GM19035 (cell line): ENCODE measurements at regions not wholly inside any gene's neighbourhood (a gene's known extent, or its start where the extent isn't known, plus 50 kb on each side); places are given as distances from the start of the nearest gene placed in this dataset.
"Not testable (repeated sequence)": the region's sequence is repeated elsewhere in the genome, so short reads cannot be mapped to it uniquely, and the experiment has no call there.

Source experiments
- ATAC-seq: cut with Tn5 transposase; IDR thresholded peaks from one replicate; pipeline ENCODE4 v1.9.1; 2021; ENCODE audit not compliant: unreplicated experiment

- no peak for ATAC-seq
Observed at GRCh38 chr4:103422467-103423219, 224.5 kb upstream of the CENPE start.

- ATAC-seq = no peak
Observed at GRCh38 chr4:103415801-103416200, 217.7 kb upstream of the CENPE start.

- ATAC-seq = not testable (repeated sequence)
Observed at GRCh38 chr4:103412646-103413045, 214.5 kb upstream of the CENPE start.

GRCh38 chr4:103410386-103410785 is 212.2 kb upstream of the CENPE start:
- ATAC-seq = no peak

DNA sequence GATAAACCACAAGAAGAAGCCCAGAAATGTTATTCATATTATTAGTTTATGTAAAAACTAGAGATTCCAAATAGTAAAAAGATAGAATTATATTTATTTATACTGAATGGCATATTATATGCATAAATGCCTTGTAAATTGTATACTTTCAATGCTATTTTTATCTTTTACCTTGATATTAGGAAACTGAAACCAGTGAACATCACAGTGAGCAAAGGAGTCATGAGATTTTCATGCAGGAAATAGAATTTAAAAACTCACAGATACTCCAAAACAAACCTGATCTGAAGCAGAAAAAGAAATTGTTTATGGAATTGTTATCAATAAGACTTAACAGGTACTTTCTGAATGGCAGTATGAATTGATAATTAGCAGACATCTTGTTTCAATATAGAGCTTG is 207.3 kb upstream of the CENPE start:
- ATAC-seq = no peak

- ATAC-seq = no peak
Observed at GRCh38 chr4:103403619-103404018, 205.5 kb upstream of the CENPE start.

DNA sequence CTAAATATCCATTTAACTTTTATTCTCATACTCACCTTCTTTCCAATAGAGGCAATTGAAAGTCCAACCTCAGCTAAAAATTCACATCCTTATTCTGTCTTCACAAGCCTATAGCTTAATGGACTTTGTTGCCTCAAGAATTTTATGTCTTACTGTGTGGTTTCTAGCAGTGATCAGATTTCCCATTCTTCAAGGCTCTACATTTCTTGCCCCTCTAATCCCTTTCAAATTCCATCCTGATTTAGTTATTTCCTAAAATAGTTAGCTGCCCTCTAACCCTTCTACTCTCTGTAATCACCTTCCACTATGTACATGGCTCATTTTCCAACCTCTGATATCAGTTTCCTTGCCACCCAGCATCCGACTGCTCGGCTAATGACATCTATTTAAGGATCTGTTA is 204.1 kb upstream of the CENPE start:
- ATAC-seq = no peak

GRCh38 chr4:103400405-103400804 is 202.3 kb upstream of the CENPE start:
- ATAC-seq = peak; percentile 41

DNA sequence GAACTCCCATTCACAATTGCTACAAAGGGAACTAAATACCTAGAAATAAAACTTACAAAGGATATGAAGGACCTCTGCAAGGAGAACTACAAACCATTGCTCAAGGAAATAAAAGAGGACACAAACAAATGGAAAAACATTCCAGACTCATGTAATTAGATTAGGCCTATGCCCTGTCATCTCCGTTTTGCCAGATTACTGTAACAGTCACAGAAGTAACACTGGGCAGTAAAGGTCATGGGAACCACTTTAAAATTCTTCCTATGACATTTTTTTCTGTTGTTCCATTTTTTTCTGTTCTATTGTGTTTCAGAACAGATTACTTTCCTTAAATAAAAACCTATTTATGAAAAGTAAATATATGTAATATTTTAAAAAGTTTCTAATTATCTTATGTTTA is 199.4 kb upstream of the CENPE start:
- no peak for ATAC-seq

DNA sequence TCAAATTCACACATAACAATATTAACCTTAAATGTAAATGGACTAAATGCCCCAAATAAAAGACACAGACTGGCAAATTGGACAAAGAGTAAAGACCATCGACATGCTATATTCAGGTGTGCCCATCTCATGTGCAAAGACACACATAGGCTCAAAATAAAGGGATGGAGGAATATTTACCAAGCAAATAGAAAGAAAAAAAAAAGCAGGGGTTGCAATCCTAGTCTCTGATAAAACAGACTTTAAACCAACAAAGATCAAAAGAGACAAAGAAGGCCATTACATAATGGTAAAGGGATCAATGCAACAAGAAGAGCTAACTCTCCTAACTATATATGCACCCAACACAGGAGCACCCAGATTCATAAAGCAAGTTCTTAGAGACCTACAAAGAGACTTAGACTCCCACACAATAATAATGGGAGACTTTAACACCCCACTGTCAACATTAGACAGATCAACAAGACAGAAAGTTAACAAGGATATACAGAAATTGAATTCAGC is 189.4 kb upstream of the CENPE start:
- not testable (repeated sequence) for ATAC-seq

GRCh38 chr4:103385565-103385964 is 187.4 kb upstream of the CENPE start:
- ATAC-seq = not testable (repeated sequence)

- no peak for ATAC-seq
Observed at GRCh38 chr4:103375278-103375677, 177.1 kb upstream of the CENPE start.

DNA sequence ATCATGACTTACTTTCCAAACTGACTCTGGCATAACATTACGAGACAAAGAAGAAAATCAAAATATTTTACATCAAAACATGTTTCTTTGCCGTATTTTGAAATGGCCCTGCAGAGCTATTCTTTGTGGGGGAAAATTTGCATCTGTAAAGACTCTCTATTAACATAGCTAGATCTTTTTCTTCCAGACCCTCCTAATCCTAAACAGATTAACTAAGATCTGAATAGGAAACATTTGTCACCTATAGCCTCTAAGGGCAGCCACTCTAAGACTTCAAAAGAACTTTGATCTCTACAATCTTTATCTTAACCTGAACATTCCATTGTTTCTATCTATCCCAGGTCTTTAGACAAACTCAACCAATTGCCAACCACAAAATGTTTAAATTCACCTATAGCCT is 176.6 kb upstream of the CENPE start:
- no peak for ATAC-seq

DNA sequence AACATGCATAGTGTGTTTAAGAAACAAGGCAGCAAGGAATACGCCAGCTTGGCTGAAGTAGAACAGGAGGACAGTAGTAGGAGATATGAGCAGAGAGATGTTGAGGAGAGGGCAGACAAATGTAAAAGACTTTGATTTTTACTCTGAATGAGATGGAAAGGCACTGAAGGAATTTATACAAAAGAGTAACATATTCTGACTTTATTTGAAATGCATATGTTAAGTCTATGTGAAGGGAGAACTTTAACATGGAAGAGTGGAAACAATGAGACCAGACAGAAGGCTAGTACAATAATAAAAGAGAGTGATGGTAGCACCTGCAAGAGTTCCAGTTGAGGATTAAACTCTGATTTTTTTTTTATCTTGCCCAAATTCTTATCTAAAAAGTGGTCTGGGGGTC is 176.2 kb upstream of the CENPE start:
- no peak for ATAC-seq

DNA sequence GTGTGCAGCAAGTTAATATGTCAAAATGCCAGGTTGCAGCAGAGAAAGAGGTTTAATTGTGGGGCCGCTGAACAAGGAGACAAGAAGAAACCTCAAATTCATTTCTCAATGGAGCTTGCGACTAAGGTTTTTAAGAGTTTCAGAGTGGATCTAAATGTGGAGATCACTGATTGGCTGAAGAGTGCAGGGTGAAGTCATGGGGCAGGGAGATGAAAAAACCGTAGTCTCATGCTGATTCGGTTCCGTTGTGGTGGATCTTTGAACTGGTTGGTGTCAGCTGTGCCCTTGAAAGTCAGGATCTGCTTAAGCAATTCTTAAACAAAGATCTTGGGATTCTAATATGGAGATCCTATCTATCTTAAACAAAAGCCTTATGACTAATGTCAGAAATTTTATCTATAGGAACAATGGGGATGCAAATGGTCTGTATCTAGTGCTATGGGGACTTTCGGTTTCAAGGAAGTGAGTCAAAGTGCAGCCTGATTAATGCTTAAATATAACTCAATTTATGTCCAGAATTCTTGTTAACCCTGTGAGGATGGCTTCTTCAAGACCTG is 173.9 kb upstream of the CENPE start:
- no peak for ATAC-seq

- ATAC-seq = no peak
Observed at GRCh38 chr4:103370336-103370735, 172.2 kb upstream of the CENPE start.

DNA sequence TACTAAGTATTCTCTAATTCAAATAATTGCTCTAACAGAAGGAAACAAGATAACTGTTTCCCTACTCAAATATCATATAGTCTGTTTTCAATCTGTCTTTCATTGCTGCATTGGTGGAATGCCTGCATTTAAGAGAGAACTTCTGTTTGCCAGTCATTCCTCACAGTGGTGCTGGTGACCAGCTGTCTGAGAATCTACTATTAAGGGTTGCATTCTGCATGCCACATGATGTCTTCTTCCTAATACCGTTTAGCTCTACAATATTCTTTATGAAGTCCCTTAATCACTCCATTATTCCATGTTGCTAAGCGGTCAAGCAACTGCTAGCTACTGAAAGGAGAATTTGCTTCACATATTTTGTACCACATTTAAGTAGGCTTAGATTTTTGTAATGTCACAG is 167.1 kb upstream of the CENPE start:
- ATAC-seq = no peak

DNA sequence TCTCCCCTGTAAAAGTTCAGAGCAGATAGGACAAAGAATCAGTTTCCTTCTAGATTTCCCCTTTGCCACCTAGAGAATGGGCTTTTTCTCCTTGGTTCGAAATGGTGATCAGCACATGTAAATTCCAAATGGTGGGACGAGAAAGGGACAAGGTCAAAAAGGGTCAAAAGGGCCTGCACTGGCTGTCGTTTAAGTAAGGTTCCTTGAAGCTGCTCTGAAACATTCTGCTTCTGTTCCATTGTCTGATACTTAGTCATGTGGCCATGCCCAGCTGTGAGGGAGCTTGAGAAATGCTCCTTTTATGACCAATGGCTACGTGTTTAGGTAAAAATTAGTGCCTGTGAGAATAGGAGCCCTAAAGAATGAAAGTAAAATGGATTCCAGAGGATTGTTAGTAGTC is 165.9 kb upstream of the CENPE start:
- ATAC-seq = no peak

DNA sequence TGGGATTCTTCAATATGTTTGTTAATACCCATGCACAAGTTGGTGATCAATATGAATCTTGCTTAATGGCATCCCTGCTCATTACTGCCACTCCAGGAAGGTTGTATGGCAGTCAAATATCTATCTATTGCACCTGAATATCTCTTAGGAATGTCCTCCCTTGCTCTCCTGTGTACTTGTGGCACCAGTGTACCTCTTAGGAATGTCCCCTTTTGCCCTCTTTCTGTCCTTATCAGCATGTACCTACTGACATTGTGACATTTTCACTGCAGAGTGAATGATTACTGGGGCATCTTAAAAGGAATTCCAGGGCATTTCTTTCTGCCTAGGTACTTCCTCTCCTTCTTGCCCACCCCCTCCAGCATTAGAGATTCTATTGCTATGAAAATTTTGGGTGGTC is 163.8 kb upstream of the CENPE start:
- ATAC-seq = no peak

GRCh38 chr4:103359900-103360299 is 161.8 kb upstream of the CENPE start:
- ATAC-seq = no peak

DNA sequence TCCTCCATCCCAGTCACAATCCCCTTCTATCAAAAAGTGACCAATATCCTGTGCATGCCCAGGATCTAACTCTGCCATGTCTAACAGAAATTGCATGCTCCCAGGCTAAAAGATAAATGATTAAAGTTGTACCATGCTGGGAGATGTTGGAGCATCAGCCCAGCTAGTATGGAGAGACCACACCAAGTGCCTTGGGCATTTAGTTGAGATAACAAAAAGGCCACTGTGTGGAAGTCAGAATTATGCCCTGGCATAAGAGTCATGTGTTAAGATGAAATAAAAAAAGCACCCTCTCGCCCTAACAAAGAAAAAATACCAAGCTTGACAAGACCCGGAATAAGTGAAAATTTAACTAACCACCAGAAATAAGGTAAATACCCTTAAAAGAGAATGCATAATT is 155.9 kb upstream of the CENPE start:
- ATAC-seq = no peak

DNA sequence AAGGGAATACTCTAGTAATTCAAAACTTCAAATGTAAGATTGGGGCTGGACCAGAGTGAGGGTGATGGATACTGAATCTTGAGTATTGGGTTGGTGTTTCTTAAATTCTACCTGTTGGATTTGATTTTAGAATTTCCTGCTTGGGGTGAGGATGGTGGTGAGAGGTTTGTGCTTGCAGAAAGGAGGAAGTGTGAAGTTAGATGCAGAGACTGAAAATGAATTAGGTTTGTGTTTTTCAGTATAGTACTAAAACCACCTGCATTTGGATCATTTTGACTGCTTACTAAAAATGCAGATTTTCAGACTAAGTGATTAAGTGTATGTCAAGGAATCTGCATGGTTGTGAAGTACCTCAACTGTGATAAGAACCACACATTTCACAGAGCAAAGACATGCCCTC is 131.5 kb upstream of the CENPE start:
- ATAC-seq = no peak

- ATAC-seq = no peak
Observed at GRCh38 chr4:103324811-103325210, 126.7 kb upstream of the CENPE start.
